GM23248 (cell line): ENCODE measurements at regions not wholly inside any gene's neighbourhood (a gene's known extent, or its start where the extent isn't known, plus 50 kb on each side); places are given as distances from the start of the nearest gene placed in this dataset.

Source experiments
- EZH2 ChIP-seq: fragments of 200-600 bp; sonication (generic); IDR thresholded peaks from 2 replicates; pipeline ENCODE4 v1.6.1; 2018; ENCODE audit warnings: antibody characterized with exemption, mild to moderate bottlenecking; ENCODE audit not compliant: insufficient read depth, poor library complexity, severe bottlenecking
- EZH2phosphoT487 ChIP-seq: fragments of 200-600 bp; sonication (generic); IDR thresholded peaks from 2 replicates; pipeline ENCODE4 v1.6.1; 2018; ENCODE audit warnings: antibody characterized with exemption, moderate library complexity, mild to moderate bottlenecking, low read depth; ENCODE audit not compliant: insufficient read depth

DNA sequence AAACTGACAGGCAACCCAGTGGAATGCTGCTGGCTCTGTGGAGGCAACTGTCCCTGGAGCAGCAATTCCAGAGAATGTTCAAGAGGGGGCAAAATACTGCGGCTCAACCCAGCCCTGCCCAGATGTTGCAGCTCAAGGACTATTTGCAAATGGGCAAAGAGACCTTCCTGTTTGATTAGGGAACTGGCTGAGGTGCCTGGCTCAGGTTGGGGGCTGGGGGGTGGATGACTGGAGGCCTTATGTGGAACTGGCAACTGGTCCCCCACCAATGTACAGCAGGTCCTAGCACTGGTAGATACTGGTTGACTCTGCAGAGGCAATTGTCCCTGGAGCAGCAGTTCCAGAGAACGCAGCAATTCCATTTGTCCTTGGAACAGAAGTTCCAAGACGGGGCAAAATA, 302.5 kb downstream of the ZPLD1 start:
- TF ChIP-seq EZH2, result no peak
- no peak for TF ChIP-seq EZH2phosphoT487
